ENCODE measurements at regions not wholly inside any gene's neighbourhood (a gene's known extent, or its start where the extent isn't known, plus 50 kb on each side); places are given as distances from the start of the nearest gene placed in this dataset.

- H3K9ac ChIP-seq (ENCODE audit: insufficient read depth, low read depth, low read length) = no peak overlapping the region
- no peak for DNase-seq (ENCODE audit: low spot score)
- WGBS (ENCODE audit: low lambda C conversion rate) = 57% methylated on average over 4 of the region's 4 CpGs
- no peak for FAIRE-seq
- TF ChIP-seq CAMTA2 (CRISPR knock-in tag; IDR thresholded peaks at IDR 0.05; ENCODE audit: borderline replicate concordance) = no peak
- no peak for TF ChIP-seq REXO4 (CRISPR knock-in tag; IDR thresholded peaks at IDR 0.05; ENCODE audit: borderline replicate concordance)
- TF ChIP-seq POLR2AphosphoS5 (IDR thresholded peaks at IDR 0.05; ENCODE audit: low read depth, low read length) = no peak
- no peak for TF ChIP-seq THAP9 (CRISPR knock-in tag; IDR thresholded peaks at IDR 0.05; ENCODE audit: borderline replicate concordance)
- TF ChIP-seq ZSCAN12 (CRISPR knock-in tag; IDR thresholded peaks at IDR 0.05) = no peak
- TF ChIP-seq GMEB2 (CRISPR knock-in tag; IDR thresholded peaks at IDR 0.05; ENCODE audit: low read depth) = no peak
- TF ChIP-seq ZFP36L1 (CRISPR knock-in tag; IDR thresholded peaks at IDR 0.05) = no peak
- ATAC-seq = no peak
- CTCF ChIA-PET (ENCODE audit: low intra/inter-chr PET ratio, low total read pairs) = no interaction called here
- no peaks in the 10 kb centered on the region for H3K79me2 ChIP-seq (ENCODE audit: insufficient read depth, low read length)
- no peak overlapping the region for H2AFZ ChIP-seq (ENCODE audit: low read length)
- no peaks in the 10 kb centered on the region for H3K4me1 ChIP-seq (ENCODE audit: insufficient read depth, low read length)
- POLR2A ChIA-PET = no interaction called here
- intact Hi-C loops (cut with micrococcal nuclease; ENCODE audit: unreplicated experiment) (no loop called here), in situ Hi-C loops (cut with HindIII; ENCODE audit: extremely low pct_ligation_motif_present, low pct_unique_long_range_greater_than_20kb) (no loop called here)
- H3K27ac ChIP-seq (ENCODE audit: extremely low read length, insufficient read depth, low read length) = no peak overlapping the region
- no peaks in the 10 kb centered on the region for H3K9me3 ChIP-seq (ENCODE audit: low read length)
- no peak overlapping the region for H3K4me3 ChIP-seq (replicated peaks in 1 of 3; ENCODE audit: insufficient read depth in 1 of 3, low read depth in 2 of 3, low read length in 3 of 3)
- no peaks in the 10 kb centered on the region for H3K27me3 ChIP-seq (ENCODE audit: control insufficient read depth in 1 of 2, insufficient read depth in 2 of 2, low read length in 2 of 2)
- H4K20me1 ChIP-seq (ENCODE audit: insufficient read depth, low read length) = no peaks in the 10 kb centered on the region
- H3K36me3 ChIP-seq (replicated peaks in 1 of 2; ENCODE audit: control insufficient read depth in 1 of 2, insufficient read depth in 2 of 2, low read length in 2 of 2) = no peaks in the 10 kb centered on the region
- H3K4me2 ChIP-seq (ENCODE audit: low read depth, low read length) = no peak overlapping the region
- no TSS peak for BruUV-seq (replicated peaks)
Observed at GRCh38 chr5:82560561-82560960, 282.4 kb upstream of the RPS23 start.

Measured in HepG2 (cell line).